Adrenal gland (tissue), 9 donors: ENCODE measurements at regions not wholly inside any gene's neighbourhood (a gene's known extent, or its start where the extent isn't known, plus 50 kb on each side); places are given as distances from the start of the nearest gene placed in this dataset.

ENCODE experiments used
- DNase-seq, 7 donors: peaks; one replicate each; pipeline ENCODE4 v3.0.0-alpha.2; 2019 to 2020
- H3K27ac ChIP-seq, 5 donors: fragments of 200-600 bp; sonication (generic) in 4 of 5; 1 replicate in 3 of 5; 2 replicates in 2 of 5; pipeline versions ENCODE4 v1.5.1 to v1.8.0; 2016 to 2020; ENCODE audit warnings: mild to moderate bottlenecking in 1 of 5
- H3K27me3 ChIP-seq: fragments of 200-600 bp; 2 replicates; pipeline ENCODE4 v1.8.0; 2021
- H3K36me3 ChIP-seq, 2 donors: fragments of 200-600 bp; replicated peaks in 1 of 2; 1 replicate in 1 of 2; 2 replicates in 1 of 2; pipeline versions ENCODE4 v1.5.1 to v1.8.0; 2018 to 2022
- H3K4me1 ChIP-seq, 2 donors: fragments of 200-600 bp; replicated peaks in 1 of 2; 1 replicate in 1 of 2; 2 replicates in 1 of 2; pipeline versions ENCODE4 v1.5.1 to v1.8.0; 2018 to 2021
- H3K4me3 ChIP-seq, 4 donors: fragments of 200-600 bp; sonication (generic) in 3 of 4; one replicate each; pipeline ENCODE4 v1.5.1; 2016 to 2018
- H3K9me3 ChIP-seq, 3 donors: fragments of 200-600 bp; sonication (generic) in 1 of 3; replicated peaks in 1 of 3; 1 replicate in 2 of 3; 2 replicates in 1 of 3; pipeline versions ENCODE4 v1.5.1 to v1.8.0; 2016 to 2021
- CTCF ChIP-seq, 6 experiments: fragments of 450-650 bp in 4 of 6; fragments of 200-600 bp in 2 of 6; sonication (generic) in 1 of 6; IDR thresholded peaks; 1 replicate in 5 of 6; 2 replicates in 1 of 6; pipeline versions ENCODE4 v1.5.1 to v1.8.0; 2016 to 2021; ENCODE audit warnings: antibody characterized with exemption in 6 of 6, mild to moderate bottlenecking in 2 of 6, moderate library complexity in 1 of 6
- POLR2A ChIP-seq, 2 donors: fragments of 450-650 bp; IDR thresholded peaks; one replicate each; pipeline ENCODE4 v1.6.1; 2017; ENCODE audit warnings: antibody characterized with exemption in 2 of 2, mild to moderate bottlenecking in 2 of 2, moderate library complexity in 1 of 2
- WGBS, 4 donors: extraction: QIAGEN DNeasy Blood & Tissue Kit in 2 of 4; methylation state at CpG; one replicate each; pipeline versions ENCODE4 v1.1.5 to v1.1.7; 2013 to 2017; 5-methylcytosine and 5-hydroxymethylcytosine counted together
- intact Hi-C, 2 donors: fragments of 100-400 bp; cut with DNase I; formaldehyde crosslinking; loops; one replicate each; pipeline versions ENCODE4 v1.14.1 to v1.15.0; 2022 to 2023
- donor health status: healthy with polysubstance abuse.
- donor health status: Bipolar disorder and iron deficiency.
- donor health status: DM: yes; HTN: yes; CAD: no.
- donor health status: DM: no; HTN: no; CAD: no.
- donor health status: DM: no; HTN: no; CAD: no.

- Histone ChIP-seq H3K36me3 (no peaks in the 10 kb centered on the region), H3K27me3 (no peaks in the 10 kb centered on the region), H3K4me1 (no peaks in the 10 kb centered on the region), H3K27ac (no peak overlapping the region), H3K4me3 (no peak overlapping the region), H3K9me3 (no peaks in the 10 kb centered on the region)
- TF ChIP-seq CTCF (IDR thresholded peaks at IDR 0.05) = no peak
- TF ChIP-seq POLR2A (IDR thresholded peaks at IDR 0.05) = no peak
- 88 to 97% (median 96%) methylated on average over 2 to 5 of the region's 5 CpGs for WGBS, 4 donors
- DNase-seq = no peak
- intact Hi-C loops = no loop called here
Observed at GRCh38 chr4:185890196-185890595, 78.2 kb upstream of the SORBS2 start.

- peak in 3 of 6 experiments; percentile 17 to 25 (median 20) for TF ChIP-seq CTCF (IDR thresholded peaks at IDR 0.05)
- TF ChIP-seq POLR2A (IDR thresholded peaks at IDR 0.05) = no peak
- no peak for DNase-seq
- Histone ChIP-seq H3K4me1 (no peaks in the 10 kb centered on the region), H3K27ac (no peak overlapping the region), H3K36me3 (no peaks in the 10 kb centered on the region), H3K4me3 (no peak overlapping the region), H3K27me3 (no peaks in the 10 kb centered on the region), H3K9me3 (no peaks in the 10 kb centered on the region)
- intact Hi-C loops = no loop called here
- WGBS, 4 donors = 50 to 58% (median 50%) methylated on average over 2 of the region's 2 CpGs
Observed at GRCh38 chr4:185892165-185892564, 80.2 kb upstream of the SORBS2 start.

- intact Hi-C loops = no loop called here
- TF ChIP-seq POLR2A (IDR thresholded peaks at IDR 0.05) = no peak
- TF ChIP-seq CTCF (IDR thresholded peaks at IDR 0.05) = no peak
- H3K36me3 ChIP-seq = no peaks in the 10 kb centered on the region
- no peaks in the 10 kb centered on the region for H3K9me3 ChIP-seq
- 95 to 98% (median 97%) methylated on average over 4 of the region's 4 CpGs for WGBS, 4 donors
- no peaks in the 10 kb centered on the region for H3K27me3 ChIP-seq
- no peaks in the 10 kb centered on the region for H3K4me1 ChIP-seq
- H3K27ac ChIP-seq = no peak overlapping the region
- DNase-seq = no peak
- H3K4me3 ChIP-seq = no peak overlapping the region
Observed at GRCh38 chr4:185893500-185893899, 81.5 kb upstream of the SORBS2 start.

- intact Hi-C loops = no loop called here
- Histone ChIP-seq H3K36me3 (no peaks in the 10 kb centered on the region), H3K4me3 (no peak overlapping the region), H3K9me3 (no peaks in the 10 kb centered on the region), H3K4me1 (no peaks in the 10 kb centered on the region), H3K27me3 (no peaks in the 10 kb centered on the region), H3K27ac (no peak overlapping the region)
- WGBS, 4 donors = 93 to 97% (median 94%) methylated on average over 4 of the region's 4 CpGs
- no peak for DNase-seq
- TF ChIP-seq POLR2A (IDR thresholded peaks at IDR 0.05) (no peak), CTCF (IDR thresholded peaks at IDR 0.05) (no peak)
Observed at GRCh38 chr4:185894481-185894880, 82.5 kb upstream of the SORBS2 start.
